Colonic mucosa (tissue), 4 donors: ENCODE measurements at regions not wholly inside any gene's neighbourhood (a gene's known extent, or its start where the extent isn't known, plus 50 kb on each side); places are given as distances from the start of the nearest gene placed in this dataset.

ENCODE experiments used
- DNase-seq: peaks from one replicate; pipeline ENCODE4 v3.0.0-alpha.2; 2020
- H3K27ac ChIP-seq: fragments of 200-600 bp; one replicate; pipeline ENCODE4 v1.8.0; 2021
- H3K27me3 ChIP-seq: fragments of 200-600 bp; one replicate; pipeline ENCODE4 v1.8.0; 2021
- H3K36me3 ChIP-seq: fragments of 200-600 bp; one replicate; pipeline ENCODE4 v1.8.0; 2021
- H3K4me1 ChIP-seq: fragments of 200-600 bp; one replicate; pipeline ENCODE4 v1.8.0; 2021; ENCODE audit warnings: mild to moderate bottlenecking
- H3K4me3 ChIP-seq: fragments of 200-600 bp; one replicate; pipeline ENCODE4 v1.8.0; 2021
- H3K9ac ChIP-seq, 2 donors: one replicate each; pipeline ENCODE4 v1.7.0; 2013; ENCODE audit warnings: control low read depth in 2 of 2, low read depth in 2 of 2, low read length in 2 of 2
- H3K9me3 ChIP-seq: fragments of 200-600 bp; one replicate; pipeline ENCODE4 v1.8.0; 2021
- CTCF ChIP-seq: fragments of 200-600 bp; IDR thresholded peaks from one replicate; pipeline ENCODE4 v1.8.0; 2022; ENCODE audit warnings: antibody characterized with exemption, mild to moderate bottlenecking
- intact Hi-C: fragments of 100-400 bp; cut with DNase I; formaldehyde crosslinking; loops from one replicate; pipeline ENCODE4 v1.14.1; 2022
- donor health status: healthy.
- donor health status: DM: no; HTN: no; CAD: no.
- donor health status: DM: no; HTN: no; CAD: no.

GRCh38 chr12:115011703-115012102 lies 327.7 kb upstream of the TBX3 start:
- Histone ChIP-seq H3K9ac (no peak overlapping the region), H3K27ac (no peak overlapping the region), H3K36me3 (no peaks in the 10 kb centered on the region), H3K4me1 (no peaks in the 10 kb centered on the region), H3K27me3 (no peaks in the 10 kb centered on the region), H3K4me3 (no peak overlapping the region), H3K9me3 (no peaks in the 10 kb centered on the region)
- no peak for DNase-seq
- TF ChIP-seq CTCF = no peak
- intact Hi-C loops = no loop called here

- H3K4me1 ChIP-seq = no peaks in the 10 kb centered on the region
- intact Hi-C loops = no loop called here
- H3K36me3 ChIP-seq = no peaks in the 10 kb centered on the region
- H3K27me3 ChIP-seq = no peaks in the 10 kb centered on the region
- no peak for DNase-seq
- no peak overlapping the region for H3K9ac ChIP-seq
- no peaks in the 10 kb centered on the region for H3K9me3 ChIP-seq
- no peak overlapping the region for H3K27ac ChIP-seq
- no peak overlapping the region for H3K4me3 ChIP-seq
- TF ChIP-seq CTCF = no peak
Observed at GRCh38 chr12:115010324-115010995, 326.5 kb upstream of the TBX3 start.

- no peak for DNase-seq
- no peak overlapping the region for H3K27ac ChIP-seq
- H3K4me3 ChIP-seq = no peak overlapping the region
- TF ChIP-seq CTCF = no peak
- no peaks in the 10 kb centered on the region for H3K27me3 ChIP-seq
- H3K9me3 ChIP-seq = no peaks in the 10 kb centered on the region
- no peak overlapping the region for H3K9ac ChIP-seq
- intact Hi-C loops = no loop called here
- H3K4me1 ChIP-seq = no peaks in the 10 kb centered on the region
- H3K36me3 ChIP-seq = no peaks in the 10 kb centered on the region
Observed at GRCh38 chr12:115008929-115009328, 325.0 kb upstream of the TBX3 start.

- intact Hi-C loops = no loop called here
- DNase-seq = no peak
- Histone ChIP-seq H3K9ac (no peak overlapping the region), H3K36me3 (no peaks in the 10 kb centered on the region), H3K4me1 (no peaks in the 10 kb centered on the region), H3K27ac (no peak overlapping the region), H3K4me3 (no peak overlapping the region), H3K9me3 (no peaks in the 10 kb centered on the region), H3K27me3 (no peaks in the 10 kb centered on the region)
- no peak for TF ChIP-seq CTCF
Observed at GRCh38 chr12:115004470-115005146, 320.6 kb upstream of the TBX3 start.

GRCh38 chr12:115002434-115002833 lies 318.5 kb upstream of the TBX3 start:
- intact Hi-C loops = no loop called here
- no peak overlapping the region for H3K9ac ChIP-seq
- no peaks in the 10 kb centered on the region for H3K27me3 ChIP-seq
- H3K4me1 ChIP-seq = no peaks in the 10 kb centered on the region
- no peak for TF ChIP-seq CTCF
- DNase-seq = no peak
- no peak overlapping the region for H3K4me3 ChIP-seq
- no peak overlapping the region for H3K27ac ChIP-seq
- H3K9me3 ChIP-seq = no peaks in the 10 kb centered on the region
- no peaks in the 10 kb centered on the region for H3K36me3 ChIP-seq
